WI38 (cell line): ENCODE measurements at regions not wholly inside any gene's neighbourhood (a gene's known extent, or its start where the extent isn't known, plus 50 kb on each side); places are given as distances from the start of the nearest gene placed in this dataset.
"Not testable (repeated sequence)": the region's sequence is repeated elsewhere in the genome, so short reads cannot be mapped to it uniquely, and the experiment has no call there.

Experiments
- H3K4me3 ChIP-seq: 2 replicates; pipeline ENCODE4 v1.5.1; 2011; ENCODE audit warnings: low read depth, mild to moderate bottlenecking, control low read depth, low read length
- TF ChIP-seq, protein P1 (sequence below): IDR thresholded peaks from 2 replicates; pipeline ENCODE4 v1.5.1; 2012; ENCODE audit warnings: low read depth, mild to moderate bottlenecking, control low read depth, low read length

DNA sequence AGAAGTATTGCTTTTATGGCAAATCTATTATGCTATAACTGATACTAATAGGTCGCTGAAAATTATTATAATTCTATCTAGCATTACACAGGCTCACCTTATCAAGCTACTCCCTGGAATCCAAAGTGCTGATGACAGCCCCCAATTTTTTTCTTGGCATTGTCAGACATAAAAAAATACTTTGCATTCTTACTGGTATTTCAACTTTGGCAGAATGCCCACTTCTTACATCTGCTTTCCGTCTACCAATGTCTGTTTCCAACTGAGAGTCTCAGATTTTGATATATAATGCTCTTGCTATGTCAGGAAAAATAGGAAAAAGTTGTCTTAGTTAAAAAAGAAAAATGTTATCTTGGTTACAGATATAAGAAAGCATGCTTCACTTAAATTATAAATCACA is 615.4 kb downstream of the C12orf50 start:
- no peak overlapping the region for H3K4me3 ChIP-seq
- TF ChIP-seq, protein P1, sequence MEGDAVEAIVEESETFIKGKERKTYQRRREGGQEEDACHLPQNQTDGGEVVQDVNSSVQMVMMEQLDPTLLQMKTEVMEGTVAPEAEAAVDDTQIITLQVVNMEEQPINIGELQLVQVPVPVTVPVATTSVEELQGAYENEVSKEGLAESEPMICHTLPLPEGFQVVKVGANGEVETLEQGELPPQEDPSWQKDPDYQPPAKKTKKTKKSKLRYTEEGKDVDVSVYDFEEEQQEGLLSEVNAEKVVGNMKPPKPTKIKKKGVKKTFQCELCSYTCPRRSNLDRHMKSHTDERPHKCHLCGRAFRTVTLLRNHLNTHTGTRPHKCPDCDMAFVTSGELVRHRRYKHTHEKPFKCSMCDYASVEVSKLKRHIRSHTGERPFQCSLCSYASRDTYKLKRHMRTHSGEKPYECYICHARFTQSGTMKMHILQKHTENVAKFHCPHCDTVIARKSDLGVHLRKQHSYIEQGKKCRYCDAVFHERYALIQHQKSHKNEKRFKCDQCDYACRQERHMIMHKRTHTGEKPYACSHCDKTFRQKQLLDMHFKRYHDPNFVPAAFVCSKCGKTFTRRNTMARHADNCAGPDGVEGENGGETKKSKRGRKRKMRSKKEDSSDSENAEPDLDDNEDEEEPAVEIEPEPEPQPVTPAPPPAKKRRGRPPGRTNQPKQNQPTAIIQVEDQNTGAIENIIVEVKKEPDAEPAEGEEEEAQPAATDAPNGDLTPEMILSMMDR = no peak

DNA sequence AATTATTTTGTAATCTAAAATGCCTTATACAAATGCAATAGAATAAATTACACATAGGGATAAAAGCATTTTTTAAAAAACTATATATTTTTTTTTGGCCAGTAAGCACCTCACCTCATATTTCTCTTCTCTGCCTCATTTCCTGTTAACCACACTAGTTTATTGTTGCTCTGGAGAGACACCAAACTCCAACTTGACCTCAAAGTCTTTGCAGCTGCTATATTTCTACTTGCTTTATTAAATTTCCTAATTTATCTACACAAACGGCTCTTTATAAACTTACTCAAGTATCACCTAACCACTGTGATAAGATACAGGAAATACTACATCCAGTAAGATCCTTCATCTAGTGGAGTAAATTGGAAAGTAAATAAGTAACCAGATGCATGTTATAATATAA is 622.3 kb downstream of the C12orf50 start:
- H3K4me3 ChIP-seq = no peak overlapping the region
- TF ChIP-seq, protein P1 = no peak

DNA sequence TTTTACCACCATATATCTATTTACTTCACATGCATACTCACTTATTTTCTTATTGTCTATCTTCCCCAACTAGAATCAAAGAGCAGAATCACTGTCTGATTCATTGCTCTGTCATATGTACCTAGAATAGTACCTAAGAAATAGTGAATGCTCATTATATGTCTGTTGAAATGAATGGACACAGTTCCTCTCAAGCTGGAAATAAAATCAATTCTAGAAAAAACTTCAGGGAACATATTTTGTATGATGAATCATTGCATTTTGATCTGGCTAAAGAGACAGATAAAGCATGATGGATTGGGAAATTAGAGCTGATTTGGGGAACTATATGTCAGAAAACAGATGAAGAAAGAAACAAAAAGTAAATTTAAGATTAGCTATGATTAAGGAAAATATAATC is 623.3 kb downstream of the C12orf50 start:
- TF ChIP-seq, protein P1 = no peak
- no peak overlapping the region for H3K4me3 ChIP-seq

DNA sequence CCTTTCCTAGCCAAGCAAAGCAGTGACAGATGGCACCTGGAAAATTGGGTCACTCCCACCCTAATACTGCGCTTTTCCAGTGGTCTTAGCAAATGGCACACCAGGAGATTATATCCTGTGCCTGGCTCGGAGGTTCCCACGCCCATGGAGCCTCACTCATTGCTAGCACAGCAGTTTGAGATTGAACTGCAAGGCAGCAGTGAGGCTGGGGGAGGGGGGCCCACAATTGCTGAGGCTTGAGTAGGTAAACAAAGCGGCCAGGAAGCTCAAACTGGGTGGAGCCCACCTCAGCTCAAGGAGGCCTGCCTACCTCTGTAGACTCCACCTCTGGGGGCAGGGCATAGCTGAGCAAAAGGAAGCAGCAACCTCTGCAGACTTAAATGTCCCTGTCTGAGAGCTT is 635.0 kb downstream of the C12orf50 start:
- not testable (repeated sequence) for H3K4me3 ChIP-seq

DNA sequence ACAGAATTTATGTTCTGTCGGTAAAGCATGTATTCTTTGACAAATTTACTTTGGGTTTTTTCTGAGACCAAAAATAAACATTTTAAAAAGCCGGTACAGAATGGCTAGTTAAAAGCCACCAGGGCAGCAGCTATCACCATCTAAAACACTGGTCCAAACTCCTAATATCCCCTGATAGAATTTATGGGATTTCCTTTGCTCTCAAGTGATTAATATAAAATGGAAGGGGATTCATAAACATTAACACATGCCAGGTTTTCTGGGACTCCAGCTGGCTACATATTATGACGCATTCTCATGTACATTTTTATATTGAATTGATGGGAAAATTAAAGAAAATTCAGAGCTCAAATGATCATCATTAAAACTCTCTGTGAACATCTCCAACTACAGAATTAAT is 640.8 kb downstream of the C12orf50 start:
- TF ChIP-seq, protein P1 = no peak
- H3K4me3 ChIP-seq = no peak overlapping the region

DNA sequence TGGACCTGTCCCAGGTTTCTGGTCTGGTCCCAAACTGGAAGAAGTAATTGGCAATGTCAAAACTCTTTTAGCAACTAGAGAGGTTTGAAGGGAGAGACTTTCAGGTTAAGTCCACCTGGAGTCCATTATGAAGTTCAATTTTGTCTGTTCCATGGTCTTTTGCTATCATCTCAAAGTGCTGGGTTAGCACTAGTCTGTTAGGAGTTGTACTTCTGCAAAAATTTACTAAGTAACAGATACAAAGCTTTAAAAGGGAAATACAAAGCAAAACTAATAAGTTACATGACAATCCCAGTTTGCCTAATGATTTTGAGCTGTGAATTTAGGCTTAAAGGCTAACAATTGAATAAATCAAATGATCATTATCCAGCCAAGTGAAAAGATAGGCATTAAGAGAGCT is 643.9 kb downstream of the C12orf50 start:
- no peak overlapping the region for H3K4me3 ChIP-seq
- TF ChIP-seq, protein P1 = no peak

DNA sequence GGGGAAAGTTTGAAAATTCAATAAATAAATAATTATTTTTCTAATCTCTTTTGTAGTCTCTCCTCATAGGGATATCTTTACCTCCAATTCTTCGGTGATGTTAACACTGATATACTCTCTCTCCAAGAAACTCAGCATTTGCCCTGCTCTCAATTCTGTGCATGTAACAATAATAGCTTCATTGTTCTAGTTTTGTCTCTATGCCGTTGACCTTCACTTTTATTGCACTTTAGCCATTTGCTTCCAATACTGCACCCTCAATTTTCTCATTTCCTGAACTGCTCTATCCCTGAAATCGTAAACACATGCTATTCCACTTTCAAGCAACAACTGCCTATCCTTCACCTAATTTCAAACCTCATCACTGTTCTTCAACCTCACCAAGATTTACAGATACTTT is 645.0 kb downstream of the C12orf50 start:
- TF ChIP-seq, protein P1 = no peak
- no peak overlapping the region for H3K4me3 ChIP-seq

DNA sequence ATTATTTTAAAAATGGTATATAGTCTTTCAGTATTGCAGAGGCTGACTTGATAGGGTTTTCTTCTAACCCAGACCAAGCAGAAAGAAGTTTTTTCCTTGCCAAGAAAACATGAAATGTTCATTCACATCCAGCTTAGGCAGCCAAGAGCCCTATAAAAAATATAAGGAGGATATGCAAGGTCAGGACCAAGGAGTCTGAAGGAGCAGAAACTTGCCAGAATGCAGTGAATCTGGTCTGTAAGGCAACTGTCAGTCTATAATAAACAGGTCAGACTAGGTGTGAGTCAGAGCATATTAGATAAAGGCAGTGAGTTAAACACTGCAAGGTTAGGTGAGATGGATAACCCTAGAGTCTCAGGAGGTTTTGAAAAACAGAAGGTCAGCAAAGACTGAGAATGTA is 645.5 kb downstream of the C12orf50 start:
- no peak overlapping the region for H3K4me3 ChIP-seq
- TF ChIP-seq, protein P1 = no peak
